ENCODE measurements at regions not wholly inside any gene's neighbourhood (a gene's known extent, or its start where the extent isn't known, plus 50 kb on each side); places are given as distances from the start of the nearest gene placed in this dataset.
"Not testable (repeated sequence)": the region's sequence is repeated elsewhere in the genome, so short reads cannot be mapped to it uniquely, and the experiment has no call there.

DNA sequence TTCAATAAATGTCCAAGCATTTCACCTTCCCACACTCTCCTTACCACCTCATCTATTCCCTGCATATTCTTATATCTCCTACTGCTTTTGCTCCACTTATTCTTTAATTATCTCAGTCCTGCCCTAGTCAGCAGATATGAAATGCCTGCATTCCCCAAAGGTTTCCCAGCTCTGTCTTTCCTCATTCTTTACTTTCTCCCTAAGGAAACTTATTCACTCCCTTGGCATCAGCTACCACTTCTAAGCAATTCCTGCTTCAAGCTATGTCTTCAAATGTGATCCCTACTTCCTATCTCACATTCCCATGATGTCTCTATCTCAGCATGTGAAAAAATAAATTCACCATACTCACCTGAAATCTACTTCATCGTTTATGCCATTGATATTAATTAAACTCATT lies 111.8 kb downstream of the CAPZA3 start:
- FAIRE-seq: no peak

DNA sequence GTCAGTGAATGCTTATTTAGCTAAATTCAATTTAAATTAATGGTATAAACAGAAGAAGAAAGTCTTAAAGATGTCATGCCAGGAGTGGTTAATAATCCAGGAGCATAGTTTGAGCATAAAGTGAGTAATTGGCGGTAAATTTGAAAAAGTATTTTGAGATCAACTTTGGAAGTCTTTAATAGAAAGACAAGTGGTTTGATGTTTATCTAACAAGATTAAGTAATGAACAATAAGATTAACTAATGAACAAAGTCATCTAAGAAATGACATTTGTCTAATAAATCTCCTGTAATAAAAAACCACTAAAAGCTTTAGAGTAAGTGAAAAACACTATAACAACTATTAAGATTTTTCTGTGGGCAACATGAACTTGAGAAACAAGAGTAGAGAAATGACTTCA lies 112.8 kb downstream of the CAPZA3 start:
- peak; percentile 34 for FAIRE-seq

- FAIRE-seq: no peak
Measured at GRCh38 chr12:18851271-18851670, 113.4 kb downstream of the CAPZA3 start.

- no peak for FAIRE-seq
Measured at GRCh38 chr12:18853570-18854366, 115.8 kb downstream of the CAPZA3 start.

- FAIRE-seq: no peak
Measured at GRCh38 chr12:18857656-18858055, 119.7 kb downstream of the CAPZA3 start.

DNA sequence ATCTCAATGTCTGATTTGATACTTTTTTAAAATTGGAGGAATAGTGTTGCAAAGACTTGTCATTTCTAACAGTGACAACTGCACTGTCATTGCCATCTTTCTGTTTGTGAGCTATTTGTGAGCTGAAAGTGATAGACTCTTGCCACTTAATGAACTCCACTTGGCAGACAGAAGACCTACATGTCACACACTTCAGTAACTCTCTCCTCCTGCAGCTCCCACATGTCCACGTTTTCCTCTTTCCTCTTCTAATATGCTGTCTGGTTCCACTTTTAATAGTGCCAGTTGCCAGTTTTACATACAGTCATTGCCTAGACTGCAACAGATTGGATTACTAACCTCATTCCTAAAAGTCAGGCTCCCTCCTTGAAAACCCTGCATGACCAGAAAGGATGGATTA lies 121.5 kb downstream of the CAPZA3 start:
- no peak for FAIRE-seq

DNA sequence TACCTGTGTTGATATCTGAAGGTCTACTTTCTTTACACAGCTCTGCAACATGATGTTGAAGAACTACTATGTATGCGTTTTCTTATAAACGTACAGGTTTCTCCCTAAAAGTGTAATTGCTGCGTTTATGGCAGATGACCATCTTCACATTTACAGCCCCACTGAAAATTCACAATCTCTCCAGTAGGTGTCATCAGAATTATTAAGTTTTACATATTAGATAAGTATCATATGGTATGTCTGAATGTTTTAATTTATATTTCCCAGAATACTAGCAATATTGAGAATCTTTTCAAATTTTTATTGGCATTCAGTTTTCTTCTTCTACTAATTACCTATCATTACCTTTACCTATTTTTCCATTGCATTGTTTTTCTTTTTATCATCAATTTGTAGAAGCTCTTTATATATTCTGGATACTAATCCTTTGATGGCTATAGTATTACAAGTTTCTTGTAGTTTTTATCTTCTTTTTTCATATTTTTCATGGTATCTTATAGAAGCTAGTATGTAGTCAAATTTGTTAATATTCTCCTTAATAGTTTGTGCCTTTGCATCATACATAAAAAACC lies 123.5 kb downstream of the CAPZA3 start:
- peak; percentile 85 for FAIRE-seq

DNA sequence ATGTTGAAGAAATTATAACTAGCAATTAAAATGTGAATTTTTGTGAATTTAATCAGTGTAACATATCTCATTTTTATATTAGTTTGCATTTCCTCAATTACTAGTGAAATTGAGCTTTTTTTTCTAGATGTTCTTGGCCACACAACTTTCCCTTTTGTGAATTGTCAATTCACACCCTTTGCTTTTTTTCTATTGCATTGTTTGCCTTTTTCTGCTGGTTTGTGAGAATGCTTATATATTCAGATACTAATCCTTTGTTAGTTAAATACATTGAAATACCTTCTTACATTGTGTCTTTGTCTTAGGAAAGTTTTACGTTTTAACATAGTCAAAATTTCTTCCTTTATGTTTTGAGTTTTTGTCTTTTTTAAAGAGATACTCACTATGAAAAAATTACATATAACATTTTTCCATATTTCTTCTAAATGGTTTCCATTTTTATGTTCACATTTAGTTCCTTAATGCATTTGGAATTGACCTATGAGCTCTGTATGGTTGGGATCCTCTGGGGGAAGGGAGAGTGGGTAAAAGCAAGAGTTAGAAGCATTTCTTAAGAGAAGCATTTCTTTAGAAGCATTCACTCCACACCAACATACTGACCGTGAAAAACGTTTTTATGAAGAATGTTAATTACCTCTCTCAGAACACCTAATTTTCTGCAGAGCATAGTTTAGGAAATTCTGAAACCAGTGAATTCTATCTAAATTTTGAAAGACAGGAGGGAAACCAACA lies 126.0 kb downstream of the CAPZA3 start:
- FAIRE-seq: no peak

DNA sequence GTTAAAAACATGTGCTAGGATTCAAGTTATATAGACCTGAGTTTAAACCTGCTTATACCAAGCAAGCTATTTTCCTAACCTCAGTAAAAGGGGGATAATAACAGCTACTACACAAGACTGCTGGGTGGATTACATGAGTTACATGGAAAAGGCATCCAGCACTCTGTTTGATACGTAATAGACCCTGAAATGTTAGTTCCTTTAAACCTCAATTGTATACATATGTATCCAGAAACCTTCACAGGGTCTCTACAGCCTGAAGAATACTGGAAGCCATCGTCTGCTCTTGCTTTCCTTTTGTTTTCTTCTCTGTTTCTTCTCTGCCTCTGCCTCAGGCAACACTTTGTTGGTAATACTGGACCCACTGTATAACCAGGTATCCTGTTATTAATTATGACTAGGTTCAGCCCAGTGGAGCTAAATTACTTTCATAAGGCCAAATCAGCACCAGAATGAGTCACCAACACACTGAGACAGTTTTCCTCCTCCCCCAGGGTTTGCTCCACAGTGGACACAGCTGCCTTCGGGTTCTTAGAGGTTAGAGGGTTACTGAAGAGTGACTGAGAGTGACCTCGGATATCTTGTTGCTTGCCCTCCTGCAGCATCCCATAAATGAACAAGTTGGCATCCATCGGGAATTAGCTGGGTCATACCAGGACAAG lies 127.1 kb downstream of the CAPZA3 start:
- no peak for FAIRE-seq

GRCh38 chr12:18868717-18869116 lies 130.8 kb downstream of the CAPZA3 start:
- FAIRE-seq: no peak

DNA sequence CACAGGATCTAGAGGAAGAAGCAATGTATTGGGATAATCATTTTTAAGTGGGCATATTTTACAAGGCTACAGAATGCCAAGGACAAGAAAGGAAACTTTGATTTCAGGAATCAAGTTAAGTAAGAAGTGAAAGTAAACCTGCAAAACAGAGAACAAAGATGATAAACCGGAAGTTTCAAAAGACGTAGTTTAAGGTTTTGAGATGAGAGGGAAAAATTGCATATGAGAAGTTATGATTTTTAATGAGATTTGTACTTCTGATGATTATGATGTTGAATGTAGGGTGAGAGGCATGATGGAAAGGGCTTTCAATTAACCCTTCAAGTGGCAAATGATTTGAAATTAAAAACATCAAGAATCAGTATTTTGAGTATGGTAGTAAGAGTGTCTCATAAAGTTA lies 134.9 kb downstream of the CAPZA3 start:
- no peak for FAIRE-seq

- no peak for FAIRE-seq
Measured at GRCh38 chr12:18878676-18879180, 140.8 kb downstream of the CAPZA3 start.

- no peak for FAIRE-seq
Measured at GRCh38 chr12:18882690-18883089, 144.8 kb downstream of the CAPZA3 start.

DNA sequence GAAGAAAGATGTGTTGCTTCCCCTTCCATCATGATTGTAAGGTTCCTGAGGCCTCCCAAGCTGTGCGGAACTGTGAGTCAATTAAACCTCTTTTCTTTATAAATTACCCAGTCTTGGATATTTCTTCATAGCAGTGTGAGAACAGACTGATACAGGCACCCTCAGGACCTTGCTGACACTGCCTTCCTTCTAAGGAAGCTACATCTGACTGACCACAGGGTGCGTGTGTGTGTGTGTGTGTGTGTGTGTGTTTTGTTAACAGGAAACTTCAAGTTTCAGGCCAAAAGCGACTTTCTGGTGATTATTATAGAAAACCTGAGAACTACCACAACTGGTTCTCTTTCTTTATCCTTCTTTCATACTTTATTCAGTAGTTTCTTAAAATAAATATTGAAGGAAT lies 149.0 kb downstream of the CAPZA3 start:
- no peak for FAIRE-seq

DNA sequence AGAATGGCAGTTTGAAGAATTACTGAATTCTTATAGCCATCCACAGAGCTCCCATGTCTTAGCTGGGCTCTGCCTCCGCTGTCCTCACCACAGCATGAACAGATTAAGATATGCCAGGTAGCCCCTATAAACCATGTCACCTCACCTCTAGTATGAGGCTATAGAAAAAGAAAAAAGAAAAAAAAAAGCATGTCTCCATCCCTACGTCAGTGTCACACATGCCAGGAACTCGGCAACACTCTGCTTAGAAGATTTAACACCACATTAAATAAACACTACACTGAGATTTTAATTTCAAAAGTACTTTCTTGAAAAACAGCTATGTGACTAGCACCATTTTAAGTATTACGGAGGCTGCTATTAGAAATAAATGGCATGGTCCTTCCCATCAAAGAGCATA lies 149.4 kb downstream of the CAPZA3 start:
- FAIRE-seq: no peak

- no peak for FAIRE-seq
Measured at GRCh38 chr12:18888047-18888446, 150.1 kb downstream of the CAPZA3 start.

DNA sequence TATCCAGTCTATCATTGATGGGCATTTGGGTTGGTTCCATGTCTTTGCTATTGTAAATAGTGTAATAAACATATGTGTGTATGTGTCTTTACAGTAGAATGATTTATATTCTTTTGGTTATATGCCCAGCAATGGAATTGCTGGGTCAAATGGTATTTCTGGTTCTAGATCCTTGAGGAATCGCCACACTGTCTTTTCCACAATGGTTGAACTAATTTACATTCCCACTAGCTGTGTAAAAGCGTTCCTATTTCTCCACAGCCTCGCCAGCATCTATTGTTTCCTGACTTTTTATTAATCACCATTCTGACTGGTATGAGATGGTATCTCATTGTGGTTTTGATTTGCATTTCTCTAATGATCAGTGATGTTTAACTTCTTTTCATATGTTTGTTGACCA lies 152.7 kb downstream of the CAPZA3 start:
- not testable (repeated sequence) for FAIRE-seq

DNA sequence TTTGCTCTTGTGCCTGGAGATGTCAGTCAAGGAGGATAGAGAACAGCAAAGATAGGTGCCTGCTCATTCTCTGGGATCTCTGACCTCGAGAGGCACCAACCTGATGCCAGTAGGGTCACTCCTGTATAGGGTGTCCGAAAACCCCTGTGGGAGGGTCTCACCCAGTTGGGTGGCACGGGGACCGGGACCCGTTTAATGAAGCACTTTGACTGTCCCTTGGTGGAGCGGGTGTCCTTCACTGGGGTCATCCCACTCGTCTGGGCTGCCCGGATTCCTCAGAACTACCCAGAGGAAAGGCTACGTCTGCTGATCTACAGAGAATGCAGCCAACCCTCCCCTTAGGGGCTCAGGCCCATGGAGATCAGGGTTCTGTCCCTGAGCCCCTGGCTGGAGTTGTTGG lies 157.6 kb downstream of the CAPZA3 start:
- no peak for FAIRE-seq

DNA sequence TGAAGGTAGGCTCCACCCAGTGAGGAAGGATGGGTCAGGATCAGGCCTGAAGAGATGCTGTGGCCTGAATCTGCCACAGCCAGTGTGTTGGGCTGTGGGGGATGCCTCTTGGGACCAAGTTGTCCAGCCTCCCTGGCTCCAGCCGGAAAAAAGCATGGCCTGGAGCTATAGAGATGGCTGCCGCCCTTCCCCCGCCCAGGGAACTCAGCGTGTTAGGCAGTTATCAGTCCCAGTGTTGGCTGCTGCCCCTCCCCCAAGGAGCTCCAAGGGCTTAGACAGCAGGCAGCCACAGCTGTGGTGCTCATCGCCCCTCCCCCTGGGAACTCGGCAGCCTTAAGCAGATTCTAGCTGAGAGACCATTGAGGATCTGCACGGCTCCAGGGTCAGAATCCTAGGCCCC lies 158.0 kb downstream of the CAPZA3 start:
- no peak for FAIRE-seq

GRCh38 chr12:18897823-18898222 lies 159.9 kb downstream of the CAPZA3 start:
- FAIRE-seq: no peak

DNA sequence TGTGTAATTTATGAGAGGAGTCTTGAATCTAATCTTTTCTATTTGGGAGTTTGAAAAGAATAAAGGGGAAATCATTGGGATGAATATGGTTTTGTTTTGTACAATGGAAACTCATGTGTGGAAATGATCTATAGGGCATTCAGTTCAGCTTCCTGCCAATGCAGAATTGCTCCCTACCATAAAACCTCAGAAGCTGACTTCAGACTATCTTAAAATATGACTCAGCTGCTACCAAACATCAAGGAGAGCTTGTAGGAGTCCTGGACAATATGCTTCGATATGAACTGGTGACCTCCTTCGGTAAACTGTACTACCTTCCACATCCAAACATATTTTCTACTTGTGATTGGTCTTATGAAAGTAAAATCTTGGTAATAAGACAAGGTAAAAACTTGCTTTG lies 160.6 kb downstream of the CAPZA3 start:
- no peak for FAIRE-seq

DNA sequence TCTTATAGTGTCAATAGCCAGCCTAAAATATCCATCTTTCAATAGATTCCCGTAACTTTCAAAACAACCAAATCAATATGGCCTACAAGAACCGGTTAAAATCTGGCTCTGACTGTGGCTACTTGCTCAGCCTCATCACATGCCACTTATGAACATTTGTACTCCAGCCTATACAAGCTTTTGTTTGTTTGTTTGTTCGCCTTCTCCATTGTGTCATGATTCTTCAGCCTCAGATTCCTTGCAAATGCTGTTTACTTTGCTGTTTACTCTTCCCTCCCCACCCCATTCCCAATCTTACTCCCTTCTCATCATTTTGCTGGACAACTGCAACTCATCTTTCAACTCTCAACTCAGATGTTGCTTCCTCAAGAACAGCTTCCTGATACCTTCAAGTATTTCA lies 161.2 kb downstream of the CAPZA3 start:
- no peak for FAIRE-seq

DNA sequence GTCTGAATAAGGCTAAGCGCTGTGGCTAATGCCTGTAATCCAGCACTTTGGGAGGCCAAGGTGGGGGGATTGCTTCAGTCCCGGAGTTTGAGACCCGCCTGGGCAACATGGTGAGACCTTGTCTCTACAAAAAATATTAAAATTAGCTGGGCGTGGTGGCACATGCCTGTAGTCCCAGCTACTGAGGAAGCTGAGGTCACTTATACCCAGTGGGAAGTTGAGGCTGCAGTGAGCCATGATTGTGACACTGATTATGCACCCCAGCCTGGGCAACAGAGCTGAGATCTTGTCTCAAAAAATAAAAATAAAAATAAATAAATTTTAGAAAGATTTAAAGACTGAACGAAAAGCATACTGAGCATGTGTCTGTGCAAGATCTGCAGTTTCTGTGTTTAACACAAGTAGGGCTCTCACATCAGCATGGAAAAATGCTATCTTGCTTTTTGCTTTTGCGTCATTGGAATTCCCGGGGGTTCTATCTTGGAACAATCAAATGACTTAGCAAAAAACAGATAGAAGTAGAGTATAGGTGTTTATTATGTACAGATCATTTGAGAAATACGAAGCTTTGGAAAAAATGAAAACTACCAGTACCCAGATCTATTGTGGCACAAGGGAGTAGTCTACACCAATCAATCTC lies 161.9 kb downstream of the CAPZA3 start:
- no peak for FAIRE-seq
